ENCODE measurements at regions not wholly inside any gene's neighbourhood (a gene's known extent, or its start where the extent isn't known, plus 50 kb on each side); places are given as distances from the start of the nearest gene placed in this dataset.

- Histone ChIP-seq H3K27me3 (no peaks in the 10 kb centered on the region), H3K9me3 (peaks cover 5% of the 10 kb centered on the region), H3K27ac (no peak overlapping the region), H3K36me3 (no peaks in the 10 kb centered on the region), H3K4me3 (no peak overlapping the region), H3K4me1 (no peaks in the 10 kb centered on the region)
- intact Hi-C loops (cut with DNase I), result no loop called here
- no peak for DNase-seq (ENCODE audit: extremely low spot score in 2 of 2)
- TF ChIP-seq, protein P1, sequence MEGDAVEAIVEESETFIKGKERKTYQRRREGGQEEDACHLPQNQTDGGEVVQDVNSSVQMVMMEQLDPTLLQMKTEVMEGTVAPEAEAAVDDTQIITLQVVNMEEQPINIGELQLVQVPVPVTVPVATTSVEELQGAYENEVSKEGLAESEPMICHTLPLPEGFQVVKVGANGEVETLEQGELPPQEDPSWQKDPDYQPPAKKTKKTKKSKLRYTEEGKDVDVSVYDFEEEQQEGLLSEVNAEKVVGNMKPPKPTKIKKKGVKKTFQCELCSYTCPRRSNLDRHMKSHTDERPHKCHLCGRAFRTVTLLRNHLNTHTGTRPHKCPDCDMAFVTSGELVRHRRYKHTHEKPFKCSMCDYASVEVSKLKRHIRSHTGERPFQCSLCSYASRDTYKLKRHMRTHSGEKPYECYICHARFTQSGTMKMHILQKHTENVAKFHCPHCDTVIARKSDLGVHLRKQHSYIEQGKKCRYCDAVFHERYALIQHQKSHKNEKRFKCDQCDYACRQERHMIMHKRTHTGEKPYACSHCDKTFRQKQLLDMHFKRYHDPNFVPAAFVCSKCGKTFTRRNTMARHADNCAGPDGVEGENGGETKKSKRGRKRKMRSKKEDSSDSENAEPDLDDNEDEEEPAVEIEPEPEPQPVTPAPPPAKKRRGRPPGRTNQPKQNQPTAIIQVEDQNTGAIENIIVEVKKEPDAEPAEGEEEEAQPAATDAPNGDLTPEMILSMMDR (IDR thresholded peaks at IDR 0.05), result no peak
- no peak for TF ChIP-seq POLR2AphosphoS5 (IDR thresholded peaks at IDR 0.05; ENCODE audit: insufficient read depth in 1 of 2, low read depth in 1 of 2)
- no peak for TF ChIP-seq POLR2A (IDR thresholded peaks at IDR 0.05)
Measured at GRCh38 chr3:170712336-170712735, 126.5 kb upstream of the SLC7A14 start.

DNA sequence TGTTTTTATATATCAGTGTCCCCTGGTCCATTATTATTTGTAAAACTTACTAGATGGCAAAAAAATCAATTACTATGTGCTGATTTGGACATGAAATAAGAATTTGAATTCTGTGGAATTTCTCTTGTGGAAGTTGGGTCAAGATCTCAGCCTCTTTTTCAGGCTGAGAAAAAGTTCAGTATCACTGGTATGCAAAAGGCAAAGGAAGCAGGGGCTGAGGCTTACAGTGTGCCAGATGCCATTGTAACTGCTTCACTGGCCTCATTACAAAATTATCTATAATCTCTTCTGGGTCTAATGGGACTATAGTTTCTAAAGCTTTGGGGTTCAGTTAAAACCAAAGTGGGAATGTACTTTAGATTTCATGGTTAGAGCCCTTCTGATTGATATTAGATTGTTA is 125.9 kb upstream of the SLC7A14 start:
- Histone ChIP-seq H3K9me3 (peaks cover 5% of the 10 kb centered on the region), H3K27ac (no peak overlapping the region), H3K4me1 (no peaks in the 10 kb centered on the region), H3K4me3 (no peak overlapping the region), H3K36me3 (no peaks in the 10 kb centered on the region), H3K27me3 (no peaks in the 10 kb centered on the region)
- TF ChIP-seq POLR2AphosphoS5 (IDR thresholded peaks at IDR 0.05; ENCODE audit: insufficient read depth in 1 of 2, low read depth in 1 of 2), result no peak
- TF ChIP-seq, protein P1 (IDR thresholded peaks at IDR 0.05), result no peak
- TF ChIP-seq POLR2A (IDR thresholded peaks at IDR 0.05), result no peak
- intact Hi-C loops (cut with DNase I), result no loop called here
- no peak for DNase-seq (ENCODE audit: extremely low spot score in 2 of 2)

DNA sequence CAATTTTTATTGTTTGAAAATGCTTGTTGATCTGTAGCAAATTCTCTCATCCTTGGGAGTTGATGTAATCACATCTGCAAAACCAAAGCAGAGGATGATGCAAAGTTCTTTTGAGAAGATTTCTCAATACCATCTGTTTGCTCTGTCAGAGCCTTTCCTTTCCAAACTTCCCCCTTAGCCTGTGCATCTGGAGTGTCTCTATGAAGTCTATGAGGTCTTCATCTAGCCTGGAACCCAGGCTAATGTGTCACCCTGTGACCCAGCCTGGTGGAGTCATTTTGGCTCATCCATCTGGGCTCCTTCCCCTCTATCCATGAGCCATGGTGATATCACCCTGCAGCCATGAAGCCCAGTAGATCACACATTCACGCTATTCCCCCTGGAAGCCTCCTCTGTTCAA is 123.2 kb upstream of the SLC7A14 start:
- TF ChIP-seq POLR2AphosphoS5 (IDR thresholded peaks at IDR 0.05; ENCODE audit: insufficient read depth in 1 of 2, low read depth in 1 of 2), result no peak
- Histone ChIP-seq H3K36me3 (no peaks in the 10 kb centered on the region), H3K9me3 (peaks cover 5% of the 10 kb centered on the region), H3K4me1 (no peaks in the 10 kb centered on the region), H3K27ac (no peak overlapping the region), H3K27me3 (no peaks in the 10 kb centered on the region), H3K4me3 (no peak overlapping the region)
- intact Hi-C loops (cut with DNase I), result no loop called here
- DNase-seq (ENCODE audit: extremely low spot score in 2 of 2), result no peak

DNA sequence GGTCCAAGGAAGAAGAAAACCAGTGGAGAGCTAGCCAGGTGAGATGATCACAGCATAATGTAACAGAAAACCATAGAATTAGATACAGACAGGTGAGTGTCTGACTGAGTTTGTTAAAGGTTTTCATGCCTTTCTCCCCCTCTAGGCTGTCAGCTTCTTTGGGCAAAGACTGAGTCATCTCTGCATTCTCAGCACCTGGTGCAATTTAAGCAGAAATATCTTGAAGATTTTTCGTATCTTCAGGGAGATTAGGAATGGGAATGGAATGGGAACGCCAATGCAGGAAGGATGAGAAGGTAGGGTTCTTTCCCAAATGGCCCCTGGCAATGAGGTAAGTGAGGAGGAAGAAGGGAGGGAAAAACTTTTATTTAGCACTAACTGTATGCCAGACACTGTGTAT is 122.0 kb upstream of the SLC7A14 start:
- Histone ChIP-seq H3K27ac (no peak overlapping the region), H3K9me3 (peaks cover 5% of the 10 kb centered on the region), H3K36me3 (no peaks in the 10 kb centered on the region), H3K4me3 (no peak overlapping the region), H3K27me3 (no peaks in the 10 kb centered on the region), H3K4me1 (no peaks in the 10 kb centered on the region)
- intact Hi-C loops (cut with DNase I), result no loop called here
- TF ChIP-seq POLR2AphosphoS5 (IDR thresholded peaks at IDR 0.05; ENCODE audit: insufficient read depth in 1 of 2, low read depth in 1 of 2) (no peak), POLR2A (IDR thresholded peaks at IDR 0.05) (no peak)
- TF ChIP-seq, protein P1 (IDR thresholded peaks at IDR 0.05), result no peak
- DNase-seq (ENCODE audit: extremely low spot score in 2 of 2), result no peak

DNA sequence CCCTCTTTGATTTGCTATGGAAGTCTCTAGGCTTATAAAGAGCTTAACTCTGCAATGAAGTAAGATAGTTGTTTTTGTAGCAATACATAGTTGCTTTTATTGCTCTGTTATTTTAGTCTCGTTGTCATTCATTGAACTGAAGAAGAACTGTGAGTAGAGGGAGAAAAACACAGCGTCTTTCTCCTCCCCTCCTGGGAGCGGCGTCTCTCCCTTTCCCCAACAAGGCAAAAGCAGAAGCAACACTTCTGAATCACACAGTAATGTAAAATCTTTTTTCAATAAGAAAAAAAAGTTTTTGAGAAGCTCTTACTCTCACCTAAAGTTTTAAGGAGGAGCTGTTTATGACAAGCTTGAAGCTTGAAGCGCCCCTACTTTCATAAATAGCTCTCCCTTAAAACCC is 119.3 kb upstream of the SLC7A14 start:
- H3K4me1 ChIP-seq, result no peaks in the 10 kb centered on the region
- H3K27ac ChIP-seq, result no peak overlapping the region
- intact Hi-C loops (cut with DNase I), result no loop called here
- TF ChIP-seq POLR2A (IDR thresholded peaks at IDR 0.05), result no peak
- no peaks in the 10 kb centered on the region for H3K36me3 ChIP-seq
- no peak overlapping the region for H3K4me3 ChIP-seq
- H3K9me3 ChIP-seq, result peaks cover 4% of the 10 kb centered on the region
- H3K27me3 ChIP-seq, result no peaks in the 10 kb centered on the region
- no peak for DNase-seq (ENCODE audit: extremely low spot score in 2 of 2)

GRCh38 chr3:170703121-170703588 is 117.3 kb upstream of the SLC7A14 start:
- Histone ChIP-seq H3K27me3 (no peaks in the 10 kb centered on the region), H3K36me3 (no peaks in the 10 kb centered on the region), H3K4me1 (no peaks in the 10 kb centered on the region), H3K4me3 (no peak overlapping the region), H3K27ac (no peak overlapping the region), H3K9me3 (no peaks in the 10 kb centered on the region)
- TF ChIP-seq POLR2A (IDR thresholded peaks at IDR 0.05) (no peak), POLR2AphosphoS5 (IDR thresholded peaks at IDR 0.05; ENCODE audit: insufficient read depth in 1 of 2, low read depth in 1 of 2) (no peak)
- TF ChIP-seq, protein P1 (IDR thresholded peaks at IDR 0.05), result no peak
- intact Hi-C loops (cut with DNase I), result no loop called here
- no peak for DNase-seq (ENCODE audit: extremely low spot score in 2 of 2)

Data from vagina (tissue), 2 donors.